HepG2 (cell line): ENCODE measurements at regions not wholly inside any gene's neighbourhood (a gene's known extent, or its start where the extent isn't known, plus 50 kb on each side); places are given as distances from the start of the nearest gene placed in this dataset.

Experiments
- ASH2L ChIP-seq: fragments of 300-600, 200-600 bp; sonication (generic); IDR thresholded peaks from 2 replicates; pipeline ENCODE4 v1.7.0; 2017; ENCODE audit warnings: low read depth, mild to moderate bottlenecking, moderate library complexity, mixed read lengths, low read length; ENCODE audit not compliant: insufficient read length
- EP300 ChIP-seq, 3 experiments: sonication (generic) in 1 of 3; formaldehyde crosslinking in 1 of 3; IDR thresholded peaks; 2 replicates each; pipeline versions ENCODE4 v1.5.1 to v1.6.1; 2011 to 2020; ENCODE audit warnings: low read depth in 2 of 3, low read length in 2 of 3, borderline replicate concordance in 1 of 3, improper control_type of control experiment in 1 of 3, mild to moderate bottlenecking in 1 of 3, missing genetic modification reagents in 1 of 3, moderate library complexity in 1 of 3
- JUND ChIP-seq: sonication (generic); formaldehyde crosslinking; IDR thresholded peaks from 2 replicates; pipeline ENCODE4 v1.8.0; 2022; ENCODE audit warnings: mild to moderate bottlenecking, missing genetic modification reagents
- KDM4B ChIP-seq: sonication (generic); formaldehyde crosslinking; IDR thresholded peaks from 2 replicates; pipeline ENCODE4 v1.4.0; 2020; ENCODE audit warnings: missing genetic modification reagents
- TBP ChIP-seq: sonication (generic); formaldehyde crosslinking; IDR thresholded peaks from 2 replicates; pipeline ENCODE4 v1.5.0; 2020; ENCODE audit warnings: missing genetic modification reagents
- TF ChIP-seq, protein P1 (sequence below): sonication (generic); formaldehyde crosslinking; IDR thresholded peaks from 2 replicates; pipeline ENCODE4 v1.5.0; 2020; ENCODE audit warnings: mild to moderate bottlenecking, missing genetic modification reagents, moderate library complexity
- TF ChIP-seq, protein P2 (sequence below): sonication (generic); formaldehyde crosslinking; IDR thresholded peaks from 2 replicates; pipeline ENCODE4 v1.9.0; 2022; ENCODE audit warnings: missing genetic modification reagents, mild to moderate bottlenecking, borderline replicate concordance
- TF ChIP-seq, protein P3 (sequence below): sonication (generic); formaldehyde crosslinking; IDR thresholded peaks from 2 replicates; pipeline ENCODE4 v1.4.0; 2020; ENCODE audit warnings: missing genetic modification reagents
- TF ChIP-seq, protein P4 (sequence below): IDR thresholded peaks from 2 replicates; pipeline ENCODE4 v1.6.1; 2012; ENCODE audit warnings: inconsistent platforms

DNA sequence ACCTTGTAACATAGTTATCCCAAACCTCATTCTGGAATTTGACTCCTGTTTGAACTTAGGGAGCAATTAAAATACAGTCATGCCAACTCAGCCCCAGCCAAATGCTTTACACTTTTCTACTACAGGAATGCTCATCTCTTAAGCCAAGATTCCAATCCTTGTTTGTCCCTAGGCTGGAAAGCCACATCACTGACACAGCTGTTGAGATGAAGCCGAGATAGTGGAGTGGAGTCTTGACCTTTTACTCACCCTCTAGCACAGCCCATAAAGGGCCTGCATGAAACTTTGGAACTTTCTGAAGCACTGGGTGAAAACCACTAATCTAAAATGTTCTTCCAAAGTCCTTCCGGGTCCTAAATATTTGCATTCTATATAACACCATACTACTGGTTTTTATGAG is 247.3 kb downstream of the ETV1 start:
- TF ChIP-seq, protein P1, sequence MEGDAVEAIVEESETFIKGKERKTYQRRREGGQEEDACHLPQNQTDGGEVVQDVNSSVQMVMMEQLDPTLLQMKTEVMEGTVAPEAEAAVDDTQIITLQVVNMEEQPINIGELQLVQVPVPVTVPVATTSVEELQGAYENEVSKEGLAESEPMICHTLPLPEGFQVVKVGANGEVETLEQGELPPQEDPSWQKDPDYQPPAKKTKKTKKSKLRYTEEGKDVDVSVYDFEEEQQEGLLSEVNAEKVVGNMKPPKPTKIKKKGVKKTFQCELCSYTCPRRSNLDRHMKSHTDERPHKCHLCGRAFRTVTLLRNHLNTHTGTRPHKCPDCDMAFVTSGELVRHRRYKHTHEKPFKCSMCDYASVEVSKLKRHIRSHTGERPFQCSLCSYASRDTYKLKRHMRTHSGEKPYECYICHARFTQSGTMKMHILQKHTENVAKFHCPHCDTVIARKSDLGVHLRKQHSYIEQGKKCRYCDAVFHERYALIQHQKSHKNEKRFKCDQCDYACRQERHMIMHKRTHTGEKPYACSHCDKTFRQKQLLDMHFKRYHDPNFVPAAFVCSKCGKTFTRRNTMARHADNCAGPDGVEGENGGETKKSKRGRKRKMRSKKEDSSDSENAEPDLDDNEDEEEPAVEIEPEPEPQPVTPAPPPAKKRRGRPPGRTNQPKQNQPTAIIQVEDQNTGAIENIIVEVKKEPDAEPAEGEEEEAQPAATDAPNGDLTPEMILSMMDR, result no peak
- TF ChIP-seq, protein P2, sequence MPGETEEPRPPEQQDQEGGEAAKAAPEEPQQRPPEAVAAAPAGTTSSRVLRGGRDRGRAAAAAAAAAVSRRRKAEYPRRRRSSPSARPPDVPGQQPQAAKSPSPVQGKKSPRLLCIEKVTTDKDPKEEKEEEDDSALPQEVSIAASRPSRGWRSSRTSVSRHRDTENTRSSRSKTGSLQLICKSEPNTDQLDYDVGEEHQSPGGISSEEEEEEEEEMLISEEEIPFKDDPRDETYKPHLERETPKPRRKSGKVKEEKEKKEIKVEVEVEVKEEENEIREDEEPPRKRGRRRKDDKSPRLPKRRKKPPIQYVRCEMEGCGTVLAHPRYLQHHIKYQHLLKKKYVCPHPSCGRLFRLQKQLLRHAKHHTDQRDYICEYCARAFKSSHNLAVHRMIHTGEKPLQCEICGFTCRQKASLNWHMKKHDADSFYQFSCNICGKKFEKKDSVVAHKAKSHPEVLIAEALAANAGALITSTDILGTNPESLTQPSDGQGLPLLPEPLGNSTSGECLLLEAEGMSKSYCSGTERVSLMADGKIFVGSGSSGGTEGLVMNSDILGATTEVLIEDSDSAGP (CRISPR knock-in tag), result no peak
- TF ChIP-seq, protein P3, sequence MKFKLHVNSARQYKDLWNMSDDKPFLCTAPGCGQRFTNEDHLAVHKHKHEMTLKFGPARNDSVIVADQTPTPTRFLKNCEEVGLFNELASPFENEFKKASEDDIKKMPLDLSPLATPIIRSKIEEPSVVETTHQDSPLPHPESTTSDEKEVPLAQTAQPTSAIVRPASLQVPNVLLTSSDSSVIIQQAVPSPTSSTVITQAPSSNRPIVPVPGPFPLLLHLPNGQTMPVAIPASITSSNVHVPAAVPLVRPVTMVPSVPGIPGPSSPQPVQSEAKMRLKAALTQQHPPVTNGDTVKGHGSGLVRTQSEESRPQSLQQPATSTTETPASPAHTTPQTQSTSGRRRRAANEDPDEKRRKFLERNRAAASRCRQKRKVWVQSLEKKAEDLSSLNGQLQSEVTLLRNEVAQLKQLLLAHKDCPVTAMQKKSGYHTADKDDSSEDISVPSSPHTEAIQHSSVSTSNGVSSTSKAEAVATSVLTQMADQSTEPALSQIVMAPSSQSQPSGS, result no peak
- TF ChIP-seq, protein P4, sequence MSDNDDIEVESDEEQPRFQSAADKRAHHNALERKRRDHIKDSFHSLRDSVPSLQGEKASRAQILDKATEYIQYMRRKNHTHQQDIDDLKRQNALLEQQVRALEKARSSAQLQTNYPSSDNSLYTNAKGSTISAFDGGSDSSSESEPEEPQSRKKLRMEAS, result no peak
- TF ChIP-seq KDM4B (no peak), ASH2L (no peak), JUND (CRISPR knock-in tag) (no peak), TBP (CRISPR knock-in tag) (no peak), EP300 (IDR thresholded peaks at IDR 0.05; ENCODE audit: low read depth in 2 of 2, low read length in 2 of 2) (no peak), EP300 (CRISPR knock-in tag; IDR thresholded peaks at IDR 0.05; ENCODE audit: borderline replicate concordance) (no peak)
